Vagina (tissue), 2 donors: ENCODE measurements at regions not wholly inside any gene's neighbourhood (a gene's known extent, or its start where the extent isn't known, plus 50 kb on each side); places are given as distances from the start of the nearest gene placed in this dataset.

Experiments used
- DNase-seq, 2 donors: peaks; one replicate each; pipeline ENCODE4 v3.0.0-alpha.2; 2017; ENCODE audit errors: extremely low spot score in 2 of 2
- H3K27ac ChIP-seq: fragments of 200-600 bp; sonication (generic); one replicate; pipeline ENCODE4 v1.5.1; 2019
- H3K27me3 ChIP-seq: fragments of 200-600 bp; sonication (generic); one replicate; pipeline ENCODE4 v1.5.1; 2019
- H3K36me3 ChIP-seq, 2 donors: fragments of 200-600 bp; sonication (generic); one replicate each; pipeline ENCODE4 v1.5.1; 2017 to 2019
- H3K4me1 ChIP-seq: fragments of 200-600 bp; sonication (generic); one replicate; pipeline ENCODE4 v1.5.1; 2019
- H3K4me3 ChIP-seq, 2 donors: fragments of 200-600 bp; sonication (generic); 1 replicate in 1 of 2; 2 replicates in 1 of 2; pipeline ENCODE4 v1.5.1; 2016 to 2019
- H3K9me3 ChIP-seq: fragments of 200-600 bp; sonication (generic); one replicate; pipeline ENCODE4 v1.5.1; 2019
- POLR2A ChIP-seq, 2 donors: fragments of 450-650 bp; IDR thresholded peaks; one replicate each; pipeline ENCODE4 v1.6.1; 2017; ENCODE audit warnings: antibody characterized with exemption in 2 of 2, mild to moderate bottlenecking in 2 of 2, moderate library complexity in 2 of 2
- POLR2AphosphoS5 ChIP-seq, 2 donors: sonication (generic); formaldehyde crosslinking; IDR thresholded peaks; one replicate each; pipeline ENCODE4 v1.9.0; 2017; ENCODE audit warnings: antibody characterized with exemption in 2 of 2, mild to moderate bottlenecking in 2 of 2, low read depth in 1 of 2; ENCODE audit not compliant: insufficient read depth in 1 of 2
- intact Hi-C: fragments of 100-400 bp; cut with DNase I; formaldehyde crosslinking; loops from one replicate; pipeline ENCODE4 v1.15.1; 2023
- TF ChIP-seq, protein P1 (sequence below), 3 experiments: fragments of 450-650 bp in 2 of 3; fragments of 200-600 bp in 1 of 3; sonication (generic) in 1 of 3; IDR thresholded peaks; one replicate each; pipeline ENCODE4 v1.5.1; 2017 to 2019; ENCODE audit warnings: antibody characterized with exemption in 3 of 3, mild to moderate bottlenecking in 2 of 3, moderate library complexity in 2 of 3

DNA sequence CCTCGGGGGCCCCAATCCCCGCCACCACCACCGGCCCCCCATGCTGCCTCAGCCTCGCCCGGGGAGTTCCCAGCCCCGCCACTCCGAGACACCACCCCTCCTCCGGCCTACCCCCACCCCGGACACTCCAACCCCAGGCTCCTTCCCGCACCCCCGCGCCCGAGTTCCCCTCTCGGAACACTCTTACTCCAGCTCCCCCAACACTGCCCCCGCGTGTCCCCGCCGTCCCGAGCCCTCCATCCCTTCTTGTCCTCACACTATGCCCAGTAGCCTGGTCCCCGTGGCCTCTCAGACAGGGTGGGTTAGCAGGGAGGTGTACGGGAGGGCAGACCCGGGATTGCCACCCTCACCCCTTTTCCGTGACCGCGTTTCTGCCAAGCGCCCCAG is 276.1 kb downstream of the BCOR start:
- H3K36me3 ChIP-seq = no peaks in the 10 kb centered on the region
- no peaks in the 10 kb centered on the region for H3K27me3 ChIP-seq
- no peaks in the 10 kb centered on the region for H3K9me3 ChIP-seq
- no peak overlapping the region for H3K27ac ChIP-seq
- intact Hi-C loops = no loop called here
- H3K4me3 ChIP-seq = peak overlapping the region; percentile 34 to 56
- no peak for DNase-seq
- peaks cover 6% of the 10 kb centered on the region for H3K4me1 ChIP-seq
- TF ChIP-seq, protein P1, sequence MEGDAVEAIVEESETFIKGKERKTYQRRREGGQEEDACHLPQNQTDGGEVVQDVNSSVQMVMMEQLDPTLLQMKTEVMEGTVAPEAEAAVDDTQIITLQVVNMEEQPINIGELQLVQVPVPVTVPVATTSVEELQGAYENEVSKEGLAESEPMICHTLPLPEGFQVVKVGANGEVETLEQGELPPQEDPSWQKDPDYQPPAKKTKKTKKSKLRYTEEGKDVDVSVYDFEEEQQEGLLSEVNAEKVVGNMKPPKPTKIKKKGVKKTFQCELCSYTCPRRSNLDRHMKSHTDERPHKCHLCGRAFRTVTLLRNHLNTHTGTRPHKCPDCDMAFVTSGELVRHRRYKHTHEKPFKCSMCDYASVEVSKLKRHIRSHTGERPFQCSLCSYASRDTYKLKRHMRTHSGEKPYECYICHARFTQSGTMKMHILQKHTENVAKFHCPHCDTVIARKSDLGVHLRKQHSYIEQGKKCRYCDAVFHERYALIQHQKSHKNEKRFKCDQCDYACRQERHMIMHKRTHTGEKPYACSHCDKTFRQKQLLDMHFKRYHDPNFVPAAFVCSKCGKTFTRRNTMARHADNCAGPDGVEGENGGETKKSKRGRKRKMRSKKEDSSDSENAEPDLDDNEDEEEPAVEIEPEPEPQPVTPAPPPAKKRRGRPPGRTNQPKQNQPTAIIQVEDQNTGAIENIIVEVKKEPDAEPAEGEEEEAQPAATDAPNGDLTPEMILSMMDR (IDR thresholded peaks at IDR 0.05) = no peak
- TF ChIP-seq POLR2A (IDR thresholded peaks at IDR 0.05) (no peak), POLR2AphosphoS5 (IDR thresholded peaks at IDR 0.05; ENCODE audit: insufficient read depth in 1 of 2, low read depth in 1 of 2) (no peak)

DNA sequence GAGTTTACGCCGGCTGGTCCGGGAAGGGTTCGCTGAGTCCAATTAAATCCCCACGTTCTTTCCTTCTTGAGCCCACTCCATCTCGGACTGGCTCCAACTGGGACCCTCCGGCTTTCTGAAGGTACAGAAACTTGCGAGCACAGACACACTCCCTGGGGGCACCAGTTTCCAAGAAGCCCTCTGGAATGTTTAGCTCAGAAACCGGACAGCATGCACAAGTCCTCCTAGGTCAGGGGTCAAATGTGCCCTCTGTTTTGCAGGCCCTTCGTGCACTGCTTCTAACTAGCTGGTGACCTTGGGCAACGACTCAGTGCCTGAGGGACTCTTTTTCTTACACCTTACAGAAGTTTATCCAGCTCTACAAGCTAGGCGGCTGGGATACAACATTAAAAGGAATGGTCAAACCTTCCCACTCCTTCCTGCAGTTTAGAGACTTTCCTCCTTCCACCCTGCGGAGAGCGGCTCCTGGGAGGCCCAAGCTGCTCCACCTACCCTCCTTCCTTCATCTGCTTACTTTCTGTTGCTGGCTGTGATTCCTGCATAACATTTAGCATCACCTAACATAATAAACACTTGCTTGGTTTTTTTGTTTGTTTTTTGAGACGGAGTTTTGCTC is 275.5 kb downstream of the BCOR start:
- no peaks in the 10 kb centered on the region for H3K9me3 ChIP-seq
- no peak overlapping the region for H3K27ac ChIP-seq
- TF ChIP-seq, protein P1 (IDR thresholded peaks at IDR 0.05) = no peak
- H3K4me1 ChIP-seq = peaks cover under 1% of the 10 kb centered on the region
- intact Hi-C loops = no loop called here
- H3K4me3 ChIP-seq = no peak overlapping the region
- H3K27me3 ChIP-seq = no peaks in the 10 kb centered on the region
- no peak for DNase-seq
- H3K36me3 ChIP-seq = no peaks in the 10 kb centered on the region

DNA sequence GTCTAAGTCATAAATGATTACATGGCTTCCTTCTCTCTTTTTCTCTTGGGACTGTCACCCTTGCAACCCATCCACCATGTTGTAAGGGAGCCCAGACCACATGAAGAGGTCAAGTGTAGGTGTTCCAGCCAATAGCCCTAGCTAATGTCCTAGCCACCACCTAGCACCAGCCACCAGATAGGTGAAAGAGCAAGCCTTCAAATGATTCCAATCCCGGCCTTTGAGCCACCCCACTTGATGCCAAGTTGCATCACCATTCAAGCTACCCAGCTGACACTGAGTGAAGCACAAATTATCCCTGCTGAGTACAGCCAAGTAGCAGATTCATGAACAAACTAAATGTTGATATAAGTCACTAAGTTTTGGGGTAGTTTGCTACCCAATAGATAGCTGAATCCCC is 274.3 kb downstream of the BCOR start:
- Histone ChIP-seq H3K4me1 (no peaks in the 10 kb centered on the region), H3K36me3 (no peaks in the 10 kb centered on the region), H3K27me3 (no peaks in the 10 kb centered on the region), H3K27ac (no peak overlapping the region), H3K4me3 (no peak overlapping the region), H3K9me3 (no peaks in the 10 kb centered on the region)
- DNase-seq = no peak
- intact Hi-C loops = no loop called here
- TF ChIP-seq POLR2A (IDR thresholded peaks at IDR 0.05) (no peak), POLR2AphosphoS5 (IDR thresholded peaks at IDR 0.05; ENCODE audit: insufficient read depth in 1 of 2, low read depth in 1 of 2) (no peak)
- TF ChIP-seq, protein P1 (IDR thresholded peaks at IDR 0.05) = no peak

DNA sequence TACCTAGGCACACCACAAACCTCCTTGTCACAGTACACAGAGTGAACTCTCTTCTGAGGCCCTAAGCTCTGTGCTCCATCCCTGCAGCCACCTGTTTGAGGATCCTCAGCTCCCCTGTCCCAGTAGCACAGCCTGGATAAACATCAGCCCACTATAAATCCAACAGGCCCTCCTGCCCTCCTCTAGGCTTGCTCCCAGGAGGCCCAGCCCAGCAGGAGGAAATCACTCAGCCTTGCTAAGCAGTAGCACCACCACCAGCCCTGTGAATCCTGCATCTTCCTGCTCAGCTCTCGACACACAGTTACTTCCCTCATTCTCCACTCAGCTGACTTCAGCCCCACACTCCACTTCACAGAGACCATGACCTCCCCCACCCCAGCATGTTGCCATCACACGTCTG is 273.9 kb downstream of the BCOR start:
- intact Hi-C loops = no loop called here
- Histone ChIP-seq H3K9me3 (no peaks in the 10 kb centered on the region), H3K4me3 (no peak overlapping the region), H3K4me1 (no peaks in the 10 kb centered on the region), H3K27me3 (no peaks in the 10 kb centered on the region), H3K36me3 (no peaks in the 10 kb centered on the region), H3K27ac (no peak overlapping the region)
- TF ChIP-seq POLR2AphosphoS5 (IDR thresholded peaks at IDR 0.05; ENCODE audit: insufficient read depth in 1 of 2, low read depth in 1 of 2) = no peak
- no peak for DNase-seq

DNA sequence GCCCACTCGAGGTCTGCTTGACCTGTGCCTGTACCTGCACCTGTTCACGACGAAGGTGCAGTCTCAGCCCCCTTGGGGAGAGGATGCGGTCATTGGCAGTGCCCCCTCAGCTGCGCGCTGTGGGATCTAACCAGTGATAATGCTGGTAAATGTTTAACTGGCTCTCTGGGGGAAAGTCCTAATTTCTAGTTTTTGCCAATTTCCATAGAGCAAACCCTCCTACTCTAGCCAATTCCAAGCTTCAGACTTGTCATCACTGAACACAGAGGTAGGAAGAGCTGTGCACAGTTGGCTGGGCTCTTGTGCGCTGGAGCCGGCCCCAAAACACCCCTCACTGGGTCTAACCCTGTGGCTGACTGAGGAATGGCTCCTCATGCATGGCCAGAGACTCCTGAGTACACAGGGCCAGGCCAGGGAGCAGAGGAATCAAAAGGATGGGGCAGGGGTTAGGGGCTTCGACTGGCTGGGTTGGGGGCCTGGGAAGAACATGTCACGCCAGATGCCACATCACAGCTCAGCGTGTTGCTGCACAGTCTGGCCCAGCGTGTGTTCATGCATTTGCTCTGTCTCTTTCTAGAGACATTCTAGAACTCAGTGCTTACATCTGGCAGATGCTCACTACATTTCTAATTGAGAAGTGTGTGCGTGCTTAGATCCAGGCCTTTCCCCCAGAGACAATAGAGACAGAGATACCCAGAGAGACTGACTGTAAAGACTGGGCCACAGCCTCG is 270.8 kb downstream of the BCOR start:
- Histone ChIP-seq H3K36me3 (no peaks in the 10 kb centered on the region), H3K27me3 (no peaks in the 10 kb centered on the region), H3K4me3 (no peak overlapping the region), H3K9me3 (no peaks in the 10 kb centered on the region), H3K27ac (no peak overlapping the region), H3K4me1 (no peaks in the 10 kb centered on the region)
- no peak for DNase-seq
- intact Hi-C loops = no loop called here
- no peak for TF ChIP-seq POLR2AphosphoS5 (IDR thresholded peaks at IDR 0.05; ENCODE audit: insufficient read depth in 1 of 2, low read depth in 1 of 2)
- TF ChIP-seq, protein P1 (IDR thresholded peaks at IDR 0.05) = no peak
- TF ChIP-seq POLR2A (IDR thresholded peaks at IDR 0.05) = no peak
